Stimulated activated CD8-positive, alpha-beta memory T cell treated with anti-CD3 and anti-CD28 coated beads, Interleukin-15, amount 100 ng/mL, for 1 hour (primary cell): ENCODE measurements at regions not wholly inside any gene's neighbourhood (a gene's known extent, or its start where the extent isn't known, plus 50 kb on each side); places are given as distances from the start of the nearest gene placed in this dataset.

Source experiments
- DNase-seq: peaks from one replicate; pipeline ENCODE4 v3.0.0-alpha.2; 2020; ENCODE audit warnings: low read depth

GRCh38 chr6:40265615-40266014 lies 321.5 kb downstream of the LRFN2 start:
- DNase-seq: no peak

GRCh38 chr6:40263970-40264369 lies 323.2 kb downstream of the LRFN2 start:
- DNase-seq: no peak

- no peak for DNase-seq
These were observed 324.8 kb downstream of the LRFN2 start for GRCh38 chr6:40262363-40262762.

GRCh38 chr6:40258531-40258930 lies 324.3 kb upstream of the MOCS1 start:
- no peak for DNase-seq

GRCh38 chr6:40256831-40257230 lies 322.6 kb upstream of the MOCS1 start:
- no peak for DNase-seq

GRCh38 chr6:40256224-40256623 lies 322.0 kb upstream of the MOCS1 start:
- DNase-seq: no peak

- no peak for DNase-seq
These were observed 319.2 kb upstream of the MOCS1 start for GRCh38 chr6:40253420-40253819.

GRCh38 chr6:40252531-40253258 lies 318.4 kb upstream of the MOCS1 start:
- no peak for DNase-seq

- no peak for DNase-seq
These were observed 317.5 kb upstream of the MOCS1 start for GRCh38 chr6:40251637-40252300.

- DNase-seq: no peak
These were observed 315.7 kb upstream of the MOCS1 start for GRCh38 chr6:40249935-40250334.

GRCh38 chr6:40247516-40248115 lies 313.4 kb upstream of the MOCS1 start:
- DNase-seq: no peak

- no peak for DNase-seq
These were observed 310.4 kb upstream of the MOCS1 start for GRCh38 chr6:40244699-40245098.

- no peak for DNase-seq
These were observed 298.4 kb upstream of the MOCS1 start for GRCh38 chr6:40232698-40233097.

GRCh38 chr6:40227735-40228134 lies 293.5 kb upstream of the MOCS1 start:
- DNase-seq: no peak

- DNase-seq: no peak
These were observed 288.1 kb upstream of the MOCS1 start for GRCh38 chr6:40222354-40222753.

GRCh38 chr6:40219799-40220198 lies 285.5 kb upstream of the MOCS1 start:
- no peak for DNase-seq

GRCh38 chr6:40210628-40211056 lies 276.4 kb upstream of the MOCS1 start:
- DNase-seq: no peak

- DNase-seq: no peak
These were observed 271.5 kb upstream of the MOCS1 start for GRCh38 chr6:40205801-40206200.

- no peak for DNase-seq
These were observed 270.7 kb upstream of the MOCS1 start for GRCh38 chr6:40205004-40205403.

GRCh38 chr6:40197371-40197770 lies 263.1 kb upstream of the MOCS1 start:
- DNase-seq: no peak

- no peak for DNase-seq
These were observed 261.9 kb upstream of the MOCS1 start for GRCh38 chr6:40196135-40196518.

- no peak for DNase-seq
These were observed 261.3 kb upstream of the MOCS1 start for GRCh38 chr6:40195428-40196134.
